ENCODE measurements at regions not wholly inside any gene's neighbourhood (a gene's known extent, or its start where the extent isn't known, plus 50 kb on each side); places are given as distances from the start of the nearest gene placed in this dataset.

DNA sequence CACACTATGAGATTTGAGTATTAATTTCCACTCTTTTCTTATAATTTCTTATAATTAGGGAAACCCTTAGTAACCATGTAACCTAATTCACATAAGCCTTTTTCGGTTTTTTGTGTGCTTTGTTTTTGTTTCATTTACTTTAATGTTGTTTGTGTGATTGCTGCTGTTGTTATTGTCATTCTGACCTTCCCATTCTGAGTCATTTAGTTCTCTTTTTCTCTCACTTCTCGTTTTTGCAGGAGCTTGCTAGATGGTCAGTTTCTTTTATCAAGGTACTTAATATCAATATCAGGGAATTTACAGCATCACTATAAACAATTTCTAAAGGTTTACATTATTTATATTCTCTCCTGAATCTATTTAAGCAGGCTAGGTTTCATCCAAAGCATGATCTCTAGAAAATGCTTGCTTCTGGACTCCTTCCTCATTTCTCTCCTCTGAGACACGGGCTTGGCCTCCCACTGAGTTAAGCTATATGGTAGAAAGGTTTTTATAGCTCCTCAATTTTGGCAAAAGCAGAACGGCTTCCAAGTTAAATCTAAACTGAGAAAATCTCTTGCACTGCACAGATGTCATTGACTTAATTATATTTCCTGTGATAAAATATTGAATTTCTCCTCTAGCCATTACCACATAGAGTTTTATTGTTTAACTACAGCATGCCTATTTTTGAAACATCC lies 534.2 kb downstream of the NSUN3 start:
- TF ChIP-seq, protein P1, sequence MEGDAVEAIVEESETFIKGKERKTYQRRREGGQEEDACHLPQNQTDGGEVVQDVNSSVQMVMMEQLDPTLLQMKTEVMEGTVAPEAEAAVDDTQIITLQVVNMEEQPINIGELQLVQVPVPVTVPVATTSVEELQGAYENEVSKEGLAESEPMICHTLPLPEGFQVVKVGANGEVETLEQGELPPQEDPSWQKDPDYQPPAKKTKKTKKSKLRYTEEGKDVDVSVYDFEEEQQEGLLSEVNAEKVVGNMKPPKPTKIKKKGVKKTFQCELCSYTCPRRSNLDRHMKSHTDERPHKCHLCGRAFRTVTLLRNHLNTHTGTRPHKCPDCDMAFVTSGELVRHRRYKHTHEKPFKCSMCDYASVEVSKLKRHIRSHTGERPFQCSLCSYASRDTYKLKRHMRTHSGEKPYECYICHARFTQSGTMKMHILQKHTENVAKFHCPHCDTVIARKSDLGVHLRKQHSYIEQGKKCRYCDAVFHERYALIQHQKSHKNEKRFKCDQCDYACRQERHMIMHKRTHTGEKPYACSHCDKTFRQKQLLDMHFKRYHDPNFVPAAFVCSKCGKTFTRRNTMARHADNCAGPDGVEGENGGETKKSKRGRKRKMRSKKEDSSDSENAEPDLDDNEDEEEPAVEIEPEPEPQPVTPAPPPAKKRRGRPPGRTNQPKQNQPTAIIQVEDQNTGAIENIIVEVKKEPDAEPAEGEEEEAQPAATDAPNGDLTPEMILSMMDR (IDR thresholded peaks at IDR 0.05): no peak
- TF ChIP-seq EP300 (IDR thresholded peaks at IDR 0.05; ENCODE audit: low read depth) (no peak), POLR2AphosphoS5 (IDR thresholded peaks at IDR 0.05) (no peak)

Data from transverse colon (tissue), 4 donors.